ENCODE measurements at regions not wholly inside any gene's neighbourhood (a gene's known extent, or its start where the extent isn't known, plus 50 kb on each side); places are given as distances from the start of the nearest gene placed in this dataset.

GRCh38 chr19:29120466-29120865, 92.5 kb downstream of the UQCRFS1 start:
- peaks cover 18 to 24% of the 10 kb centered on the region in 2 experiments for H3K9me3 Mint-ChIP-seq
- Histone ChIP-seq H3K27me3 (ENCODE audit: insufficient read depth, low read length) (no peaks in the 10 kb centered on the region; the same call in 1 of the 2 replicates), H3K23ac (ENCODE audit: insufficient read length, low read depth, low read length) (no peak overlapping the region), H4K91ac (ENCODE audit: insufficient read length, low read depth, low read length) (no peak overlapping the region), H3K79me1 (ENCODE audit: insufficient read depth, low read depth, low read length, poor library complexity, severe bottlenecking) (no peaks in the 10 kb centered on the region), H3K4me2 (ENCODE audit: insufficient read depth, insufficient read length, low read length) (no peak overlapping the region), H3K23me2 (ENCODE audit: insufficient read length, low read depth, low read length, poor library complexity, severe bottlenecking) (no peaks in the 10 kb centered on the region), H2AK5ac (ENCODE audit: insufficient read length, low read length) (no peak overlapping the region), H2BK12ac (ENCODE audit: insufficient read length, low read depth, low read length) (no peak overlapping the region), H4K20me1 (ENCODE audit: control insufficient read depth, insufficient read depth, insufficient read length) (no peaks in the 10 kb centered on the region), H2BK20ac (ENCODE audit: low read depth, low read length, poor library complexity, severe bottlenecking) (no peak overlapping the region), H4K5ac (ENCODE audit: insufficient read length, low read depth, low read length) (no peak overlapping the region), H3K4me1 (ENCODE audit: insufficient read depth, low read length) (no peaks in the 10 kb centered on the region), H3K9me3 (ENCODE audit: control insufficient read depth, low read depth, low read length) (no peaks in the 10 kb centered on the region), H3K18ac (ENCODE audit: insufficient read length, low read depth, low read length) (no peak overlapping the region), H3T11ph (ENCODE audit: low read length) (no peak overlapping the region), H2BK15ac (ENCODE audit: low read depth, low read length) (no peak overlapping the region), H3K79me2 (ENCODE audit: insufficient read depth, low read length) (no peaks in the 10 kb centered on the region), H2BK5ac (ENCODE audit: insufficient read length, low read length) (no peak overlapping the region), H2AFZ (ENCODE audit: low read length) (no peak overlapping the region), H3K9ac (ENCODE audit: extremely low read depth, insufficient read length, low read length) (no peak overlapping the region), H4K8ac (replicated peaks; ENCODE audit: insufficient read length, low read depth, low read length) (no peak overlapping the region), H3K4ac (ENCODE audit: low read depth, low read length) (no peak overlapping the region), H3K14ac (ENCODE audit: insufficient read depth, low read length) (no peak overlapping the region), H3K56ac (ENCODE audit: insufficient read length, low read depth, low read length) (no peak overlapping the region), H2BK120ac (ENCODE audit: low read depth, low read length, poor library complexity, severe bottlenecking) (no peak overlapping the region), H3K27ac (ENCODE audit: insufficient read length, low read depth, low read length) (no peak overlapping the region)
- H3K36me3 Mint-ChIP-seq (ENCODE audit: insufficient read depth in 1 of 3, low read depth in 3 of 3): peaks cover 4 to 18% (median 13%) of the 10 kb centered on the region in 3 experiments; a peak in 6 of 7 replicates
- H3K27ac Mint-ChIP-seq: no peak overlapping the region; a peak in 1 of 7 replicates
- WGBS (ENCODE audit: extremely low coverage, insufficient read length, low lambda C conversion rate): no CpG with 5 or more reads among the region's 6 CpGs
- 0 out of 4 replicates have a peak, but pooled peaks cover 0 to 2% of the 10 kb centered on the region in 2 experiments for H3K4me1 Mint-ChIP-seq
- H3K4me3 Mint-ChIP-seq: no peak overlapping the region
- TF ChIP-seq CTCF (conservative IDR thresholded peaks at IDR 0.05): no peak
- peaks cover 10% of the 10 kb centered on the region for H3K27me3 Mint-ChIP-seq (ENCODE audit: low read depth)
- no peak for DNase-seq
